HG02852 (cell line): ENCODE measurements at regions not wholly inside any gene's neighbourhood (a gene's known extent, or its start where the extent isn't known, plus 50 kb on each side); places are given as distances from the start of the nearest gene placed in this dataset.

Source experiments
- ATAC-seq: cut with Tn5 transposase; IDR thresholded peaks from one replicate; pipeline ENCODE4 v1.9.1; 2021; ENCODE audit warnings: mild to moderate bottlenecking, moderate library complexity; ENCODE audit not compliant: unreplicated experiment

- ATAC-seq = no peak
Observed at GRCh38 chr13:75929076-75929475, 292.9 kb downstream of the LMO7 start.

GRCh38 chr13:75927183-75927669, 291.1 kb downstream of the LMO7 start:
- no peak for ATAC-seq

GRCh38 chr13:75920536-75920935, 284.4 kb downstream of the LMO7 start:
- no peak for ATAC-seq

- no peak for ATAC-seq
Observed at GRCh38 chr13:75919660-75920199, 283.6 kb downstream of the LMO7 start.

GRCh38 chr13:75915066-75915465, 278.9 kb downstream of the LMO7 start:
- ATAC-seq = no peak

DNA sequence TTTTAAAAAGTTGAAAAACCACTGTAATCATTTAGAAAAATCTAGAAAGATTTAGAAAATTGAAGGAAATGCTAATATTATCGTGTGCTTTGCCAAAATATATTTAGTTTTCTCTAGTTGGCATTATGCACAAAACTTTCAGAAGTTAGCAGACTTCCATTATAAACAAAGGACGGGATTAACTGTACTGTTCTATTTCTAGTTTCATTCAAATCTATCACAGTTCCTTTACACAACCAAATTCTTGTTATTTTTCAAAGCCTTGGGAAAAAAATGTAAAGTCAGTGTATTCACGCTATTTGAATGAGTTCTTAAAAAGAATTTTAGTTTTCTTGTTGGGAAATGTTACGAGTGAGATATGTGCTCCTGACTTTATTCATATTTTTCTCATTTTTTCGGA, 277.8 kb downstream of the LMO7 start:
- no peak for ATAC-seq

DNA sequence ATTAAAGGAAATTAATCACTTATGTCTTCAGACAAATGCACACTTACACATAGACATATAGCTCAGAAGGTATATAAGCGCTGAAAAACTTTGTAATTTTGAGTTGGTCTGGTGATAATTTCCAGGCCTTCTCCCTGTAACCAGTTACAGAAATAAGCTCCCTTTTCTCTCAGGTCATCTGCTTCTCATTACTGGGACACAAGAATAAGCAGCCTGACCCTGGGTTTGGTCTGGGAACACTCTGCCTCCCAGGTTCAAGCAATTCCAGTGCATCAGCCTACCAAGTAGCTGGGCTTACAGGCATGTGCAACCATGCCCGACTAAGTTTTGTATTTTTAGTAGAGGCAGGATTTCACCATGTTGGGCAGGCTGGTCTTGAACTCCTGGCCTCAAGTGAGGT, 274.5 kb downstream of the LMO7 start:
- no peak for ATAC-seq
